B cell (primary cell): ENCODE measurements at regions not wholly inside any gene's neighbourhood (a gene's known extent, or its start where the extent isn't known, plus 50 kb on each side); places are given as distances from the start of the nearest gene placed in this dataset.

Experiments used
- CTCF ChIP-seq: fragments of 200-600 bp; IDR thresholded peaks from one replicate; pipeline ENCODE4 v1.8.0; 2022; ENCODE audit warnings: antibody characterized with exemption, mild to moderate bottlenecking
- EZH2 ChIP-seq: IDR thresholded peaks from 2 replicates; pipeline ENCODE4 v1.6.1; 2012; ENCODE audit warnings: borderline replicate concordance, low read depth, mild to moderate bottlenecking, moderate library complexity, low read length; ENCODE audit not compliant: insufficient read depth, poor library complexity, severe bottlenecking

GRCh38 chr5:74098456-74098855 is 472.5 kb downstream of the ARHGEF28 start:
- TF ChIP-seq CTCF (no peak), EZH2 (no peak)
